Hepatic stellate cell (primary cell): ENCODE measurements at regions not wholly inside any gene's neighbourhood (a gene's known extent, or its start where the extent isn't known, plus 50 kb on each side); places are given as distances from the start of the nearest gene placed in this dataset.

Experiments used
- DNase-seq: peaks from one replicate; pipeline ENCODE4 v3.0.0; 2011; ENCODE audit warnings: low spot score

DNA sequence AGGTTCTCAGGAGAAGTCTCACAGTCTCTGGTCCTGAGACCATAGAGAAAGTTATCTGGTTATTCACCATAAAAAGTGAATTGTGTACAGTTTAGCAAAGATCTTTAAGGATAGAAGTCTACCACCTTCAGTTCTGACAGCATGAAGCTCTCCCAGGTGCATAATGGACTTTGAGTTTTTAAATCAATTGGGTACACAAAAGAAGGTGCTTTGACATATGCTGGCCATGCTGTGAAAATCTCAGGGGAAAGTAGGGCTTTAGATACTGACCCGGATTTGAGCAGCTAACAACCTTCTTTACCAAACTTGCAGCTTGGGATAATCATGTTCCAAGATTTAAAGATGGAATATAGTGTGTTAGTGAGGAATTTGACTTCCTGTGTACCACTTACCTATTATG is 264.2 kb downstream of the ZSWIM6 start:
- no peak for DNase-seq

DNA sequence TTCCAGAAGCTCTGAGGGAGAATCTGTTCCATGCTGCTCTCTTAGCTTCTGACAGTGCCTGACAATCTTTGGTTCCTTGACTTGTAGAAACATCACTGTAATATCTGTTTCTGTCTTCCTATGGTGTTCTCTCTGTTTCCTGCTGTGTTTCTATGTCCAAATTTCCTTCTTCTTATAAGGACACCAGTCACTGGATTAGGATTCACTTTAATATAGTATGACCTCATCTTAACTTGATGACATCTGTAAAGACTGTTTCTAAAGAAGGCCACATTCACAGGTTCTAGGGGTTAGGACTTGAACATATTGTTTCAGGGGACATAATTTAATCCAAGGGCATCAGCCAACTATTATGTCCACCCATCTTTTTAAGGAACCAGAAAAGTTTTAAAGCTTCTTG is 265.6 kb downstream of the ZSWIM6 start:
- no peak for DNase-seq

DNA sequence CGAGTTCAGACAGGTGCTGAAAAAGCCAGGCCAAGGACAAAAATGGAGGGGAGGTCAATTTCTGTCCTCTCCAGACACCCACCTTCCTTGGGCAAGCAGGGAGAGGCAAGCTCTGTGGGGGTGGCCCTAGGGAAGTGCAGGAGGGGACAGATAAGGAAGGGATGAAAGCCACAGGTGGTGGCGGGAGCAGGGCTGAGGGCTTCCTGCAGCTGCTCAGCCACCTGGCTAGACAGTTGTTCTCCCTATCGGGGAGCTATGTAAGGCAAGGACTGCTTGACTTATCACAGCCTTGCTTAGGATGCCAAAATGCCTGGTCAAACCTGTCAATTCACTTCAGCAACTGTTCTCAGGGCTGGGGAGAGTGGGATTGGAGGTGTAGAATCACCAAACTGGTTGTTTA is 266.1 kb downstream of the ZSWIM6 start:
- DNase-seq, result no peak

DNA sequence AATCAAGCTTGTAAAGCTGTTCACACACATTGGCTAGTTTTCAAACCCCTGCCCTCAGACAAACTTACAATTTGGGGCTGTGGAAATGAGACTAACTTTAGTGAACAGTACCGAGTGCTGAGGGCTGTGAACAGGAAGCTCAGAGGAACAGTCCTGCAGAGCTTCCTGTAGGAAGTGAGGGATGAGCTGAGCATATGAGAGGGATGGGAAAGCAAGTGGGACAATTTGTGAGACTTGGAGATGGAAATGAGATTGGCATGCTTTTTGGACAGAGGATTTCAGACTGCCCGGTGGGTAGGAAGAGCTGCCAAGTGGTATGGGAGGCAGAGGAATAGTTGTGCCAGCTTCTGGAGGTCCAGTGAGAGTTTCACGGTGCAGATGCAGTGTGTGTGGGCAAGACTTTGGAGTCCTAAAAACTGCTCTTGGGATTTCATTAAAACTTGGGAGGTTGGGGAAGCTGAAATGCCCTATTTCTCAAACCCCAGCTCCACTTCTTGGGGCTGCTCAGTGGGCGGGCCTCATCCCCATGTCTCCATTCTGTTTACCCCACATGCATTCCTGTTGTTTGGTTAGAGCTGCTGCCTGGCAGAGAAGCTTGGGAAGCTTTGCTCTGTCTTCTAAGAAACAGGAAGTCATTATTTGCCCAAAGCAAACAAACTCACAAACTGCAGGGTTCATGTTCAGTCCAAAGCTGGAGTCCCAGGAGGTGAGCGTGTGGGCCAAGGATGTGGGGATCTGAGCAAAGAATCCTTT is 267.5 kb downstream of the ZSWIM6 start:
- no peak for DNase-seq

DNA sequence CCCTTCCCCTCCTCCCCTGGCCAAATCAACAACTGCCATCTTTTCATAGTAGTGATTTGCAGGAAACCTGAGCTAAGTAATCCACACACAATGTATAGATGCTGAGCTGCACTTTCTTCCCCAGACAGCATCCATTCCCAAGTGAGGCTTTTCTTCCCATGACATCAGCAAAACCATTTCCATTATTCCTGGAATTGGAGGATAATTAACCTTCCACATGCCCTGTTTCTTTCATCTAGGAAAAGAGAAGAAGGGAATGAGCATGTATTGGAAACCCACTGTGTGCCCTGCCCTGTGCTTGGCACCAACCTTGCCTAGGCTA is 268.0 kb downstream of the ZSWIM6 start:
- DNase-seq, result no peak

DNA sequence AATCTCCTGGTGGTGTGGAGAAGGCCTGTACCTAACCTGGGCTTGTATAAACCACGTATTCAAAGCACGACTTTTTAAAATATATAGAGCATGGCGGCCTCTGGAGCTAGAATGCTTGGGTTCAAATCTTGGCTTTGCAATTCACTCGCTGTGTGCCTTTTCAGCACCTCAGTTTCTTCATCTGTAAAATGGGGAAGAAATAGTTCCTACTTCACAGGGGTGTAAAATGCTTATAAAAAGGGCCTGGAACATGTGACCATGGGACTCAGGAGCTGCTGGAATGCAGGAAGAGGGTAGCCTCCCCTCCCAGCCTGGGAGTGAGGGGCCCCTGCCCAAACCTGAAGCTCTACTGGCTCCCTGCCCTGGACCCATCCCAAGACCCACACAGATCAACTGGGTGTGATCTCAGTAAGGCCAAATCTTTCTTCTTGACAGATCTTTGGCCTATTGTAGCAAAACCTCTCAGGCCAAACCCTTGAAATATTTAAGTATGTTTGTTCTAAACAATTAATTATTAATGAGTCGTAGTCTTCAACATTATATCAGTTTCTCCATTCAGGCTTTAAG is 269.0 kb downstream of the ZSWIM6 start:
- DNase-seq, result no peak

DNA sequence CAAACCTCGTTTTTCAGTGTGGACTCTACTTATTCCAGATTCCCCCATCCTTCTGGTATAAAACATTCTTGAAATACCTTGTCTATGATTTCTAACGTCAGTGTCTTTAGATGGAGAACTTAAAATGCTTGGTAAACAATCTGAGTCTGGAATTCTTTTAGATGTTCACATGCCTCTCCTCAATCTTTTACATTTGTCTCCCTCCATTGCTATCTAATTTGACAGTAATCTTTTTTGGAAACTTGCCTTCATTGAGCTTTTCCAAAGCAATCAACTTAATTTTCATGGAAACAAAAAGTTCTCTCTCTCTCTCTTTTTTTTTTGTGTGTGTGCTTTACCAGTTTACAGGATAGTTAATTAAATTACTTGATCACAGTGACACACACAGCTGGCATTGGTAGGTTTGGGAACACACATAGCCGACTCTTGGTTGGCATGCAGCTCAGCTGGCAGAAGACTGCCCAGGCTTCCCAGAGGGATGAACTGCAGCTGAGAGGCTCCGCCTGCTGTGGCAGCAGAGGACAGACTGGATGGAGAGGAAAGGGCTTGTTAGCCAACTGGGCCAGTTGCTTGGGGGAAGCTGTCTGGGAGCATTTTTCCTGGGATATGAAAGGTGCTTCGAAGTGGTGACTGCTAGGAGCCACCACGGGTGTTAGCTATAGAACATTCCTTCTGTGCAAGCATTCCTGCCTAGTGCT is 271.3 kb downstream of the ZSWIM6 start:
- no peak for DNase-seq

DNA sequence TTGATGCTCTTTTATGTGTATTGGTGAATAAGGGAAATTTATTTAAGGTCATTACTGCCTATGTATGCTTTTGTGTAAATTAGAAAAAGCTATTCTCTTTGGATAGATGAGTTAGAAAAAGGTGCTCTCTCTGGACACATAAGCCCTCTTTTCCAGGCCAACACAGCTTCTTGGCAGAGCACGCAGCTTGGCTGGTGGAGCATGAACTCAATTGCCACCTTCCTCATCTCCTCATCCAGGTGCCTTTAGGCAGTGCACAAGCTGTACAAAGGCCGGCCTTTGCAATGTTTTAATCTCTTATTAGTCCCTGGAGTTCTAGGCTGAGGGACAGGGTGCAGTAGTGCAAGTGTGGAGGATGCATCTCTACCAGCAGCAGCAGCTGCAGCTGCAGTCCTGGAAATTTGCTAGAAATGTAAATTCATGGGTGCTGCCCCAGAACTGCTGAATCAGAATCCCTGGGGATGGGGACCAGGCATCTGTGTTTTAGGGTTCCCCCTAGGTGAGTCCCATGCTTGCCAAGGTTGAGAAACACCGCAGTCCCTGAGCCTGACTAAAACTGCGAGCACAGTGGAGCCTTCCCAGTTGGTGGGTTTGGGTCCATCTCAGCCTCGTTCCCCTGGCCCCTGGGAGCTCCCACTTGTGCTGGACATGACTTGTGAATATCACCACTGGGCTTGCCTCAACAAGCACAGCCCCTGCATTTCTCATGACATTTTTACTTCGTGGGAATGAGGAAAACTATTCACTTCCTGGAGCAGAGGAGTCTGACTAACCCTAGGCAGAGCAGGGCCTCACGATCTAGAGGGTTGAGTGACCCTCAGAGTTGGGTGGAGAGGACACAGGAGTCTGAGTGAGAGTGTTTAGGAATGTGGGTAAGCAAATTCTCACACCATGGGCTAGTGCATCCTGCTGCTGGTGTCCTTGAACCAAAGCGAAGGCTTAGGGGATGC is 272.3 kb downstream of the ZSWIM6 start:
- no peak for DNase-seq

DNA sequence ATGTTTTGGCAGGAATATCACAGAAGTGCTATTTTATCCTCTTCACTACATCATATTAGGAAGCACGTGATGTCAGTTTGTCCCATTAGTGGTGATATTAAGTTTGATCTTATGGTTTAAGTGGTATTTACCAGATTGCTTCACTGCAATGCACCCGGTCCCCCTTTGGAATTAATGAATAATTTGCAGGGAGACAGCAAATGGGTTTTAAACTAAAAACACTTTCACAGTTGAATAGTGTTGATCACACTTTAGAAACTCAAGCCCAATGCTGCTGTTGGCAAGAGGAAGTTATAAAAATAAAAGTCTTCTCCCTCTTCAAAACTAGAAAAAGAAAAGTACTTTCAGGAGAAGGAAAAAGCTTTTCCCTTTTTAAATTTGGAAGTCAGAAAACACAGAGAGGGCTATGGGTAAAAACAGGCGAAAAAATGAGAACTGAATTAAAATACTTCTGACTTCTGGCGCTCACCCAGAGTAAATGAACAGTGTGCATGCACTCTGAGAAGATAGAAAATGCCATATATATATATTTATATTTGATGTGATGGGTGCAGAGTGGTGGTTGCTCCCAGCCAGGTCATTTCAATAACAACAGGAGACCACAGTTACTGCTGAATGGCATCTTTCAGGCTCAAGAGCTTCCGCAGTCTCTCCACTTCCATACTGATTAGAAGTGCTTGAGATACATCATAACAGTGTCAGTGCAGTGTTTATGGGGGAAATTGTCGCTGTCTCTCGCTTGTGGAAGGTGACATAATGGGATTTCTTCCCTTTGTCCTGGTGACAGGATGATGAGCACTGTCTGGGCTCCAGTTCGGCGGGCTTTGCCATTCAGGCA is 278.0 kb downstream of the ZSWIM6 start:
- DNase-seq, result no peak

DNA sequence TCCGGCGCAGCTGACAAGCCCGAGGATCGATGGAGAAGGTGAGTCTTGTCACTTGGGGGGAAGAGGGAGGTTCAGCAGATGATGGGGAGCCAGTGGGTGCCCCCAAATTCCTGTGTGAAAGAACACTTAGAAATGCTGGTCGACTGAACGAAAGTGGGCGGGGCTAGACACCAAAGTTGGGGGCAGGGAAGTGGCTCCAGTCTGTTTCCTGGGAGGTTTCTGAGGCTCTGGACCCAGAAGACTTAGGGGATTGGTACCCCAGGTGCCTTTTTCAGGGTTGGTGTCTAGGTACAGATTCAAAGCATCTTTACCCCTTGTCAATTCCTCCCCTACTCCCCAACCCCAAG is 278.6 kb downstream of the ZSWIM6 start:
- no peak for DNase-seq

DNA sequence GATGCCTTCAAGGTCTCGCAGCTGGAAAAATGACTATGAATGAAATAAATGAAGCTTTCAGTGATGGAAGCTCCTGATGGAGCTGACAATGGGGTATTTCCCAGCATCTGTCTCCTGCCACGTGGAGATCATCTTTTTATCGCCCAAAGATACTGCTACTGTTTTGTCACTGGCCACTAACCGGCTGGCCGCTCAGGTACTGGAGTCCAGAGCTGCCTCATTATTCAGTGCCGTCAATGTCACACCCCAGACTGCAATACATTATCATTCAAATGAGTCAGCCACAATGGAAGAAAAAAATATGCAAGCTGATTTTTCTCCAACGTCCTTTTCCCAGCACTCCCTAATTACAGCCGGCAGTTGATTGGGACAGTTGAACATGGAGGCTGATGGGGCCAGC is 280.4 kb downstream of the ZSWIM6 start:
- no peak for DNase-seq

DNA sequence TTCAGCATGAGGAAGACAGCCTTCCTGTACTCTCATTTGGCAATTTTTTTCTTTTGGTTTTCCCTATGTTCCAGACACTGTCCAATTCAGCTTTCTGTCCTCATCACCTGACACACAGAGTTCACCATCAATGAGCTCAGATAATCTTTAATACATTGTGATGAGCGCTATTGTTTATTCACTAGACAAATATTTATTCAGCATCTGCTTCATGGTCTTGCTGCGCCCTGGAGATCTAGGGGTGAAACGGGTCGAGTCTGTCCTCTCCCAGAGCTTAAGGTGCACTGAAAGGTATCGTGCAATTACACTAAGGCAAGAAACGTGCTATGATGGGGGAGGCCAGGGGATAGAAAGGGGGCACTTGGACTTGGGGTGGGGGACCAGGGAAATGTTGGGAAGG is 281.6 kb downstream of the ZSWIM6 start:
- no peak for DNase-seq

DNA sequence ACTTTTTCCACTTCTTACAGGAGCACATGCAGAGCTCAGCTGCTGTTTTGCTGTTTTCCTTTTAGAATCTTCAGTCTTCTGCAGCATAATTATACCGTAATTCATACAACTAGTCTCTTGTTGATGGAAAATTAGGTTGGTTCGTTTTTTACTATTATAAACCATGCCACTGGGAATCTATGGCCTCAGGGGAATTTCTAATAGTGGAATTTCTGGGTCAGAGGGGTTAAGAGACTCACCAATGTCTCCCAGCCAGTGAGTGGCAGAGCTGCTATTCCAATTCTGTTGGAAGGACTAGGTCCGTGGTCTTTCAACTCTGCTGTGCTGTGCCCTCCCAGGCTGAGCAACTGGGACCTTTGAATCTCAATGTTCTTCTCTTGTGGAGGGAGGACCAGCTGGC is 282.5 kb downstream of the ZSWIM6 start:
- no peak for DNase-seq

DNA sequence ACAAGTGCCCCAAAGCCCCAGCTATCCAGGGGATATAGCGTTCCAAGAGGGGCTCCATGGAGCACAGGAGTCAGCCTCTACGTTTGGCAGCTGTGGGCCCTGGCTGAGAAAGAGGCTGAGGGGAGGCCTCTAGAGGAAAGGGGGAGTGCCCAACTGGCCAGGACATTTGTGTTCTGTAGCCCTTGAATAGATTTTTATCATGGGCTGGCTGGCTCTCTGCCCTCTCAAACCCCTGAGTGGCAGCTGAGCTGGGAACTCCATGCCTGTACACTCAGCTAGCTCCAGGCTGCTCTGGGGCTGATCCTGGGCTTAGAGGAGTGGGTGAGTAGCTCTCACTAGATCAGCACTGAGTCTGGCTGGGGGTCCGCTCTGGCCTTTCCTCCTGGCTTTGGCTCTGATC is 285.0 kb downstream of the ZSWIM6 start:
- no peak for DNase-seq

DNA sequence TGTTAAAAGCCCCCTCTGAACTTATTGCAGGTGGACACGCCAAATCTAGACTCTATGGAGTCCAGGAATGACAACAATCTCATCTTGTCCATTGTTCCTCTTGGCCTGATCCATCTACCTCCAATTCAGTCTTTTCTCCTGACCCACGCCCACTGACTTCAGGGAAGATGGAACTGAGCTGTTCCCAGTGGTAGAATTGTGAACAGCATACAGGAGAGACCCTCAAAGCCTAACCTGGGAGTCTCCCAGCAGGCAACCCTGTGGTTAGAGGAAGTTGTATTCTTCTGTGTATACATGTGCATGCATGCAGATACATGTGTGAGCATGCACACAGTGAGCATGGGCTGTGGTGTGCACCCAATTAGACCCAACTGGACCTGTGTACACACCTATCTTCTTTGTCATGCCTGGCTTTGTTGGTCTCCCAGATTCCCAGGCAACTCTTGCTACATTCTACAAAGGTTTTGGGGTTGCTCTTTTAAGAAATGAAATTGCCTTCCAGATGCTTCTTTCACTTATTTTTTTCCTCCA is 286.0 kb downstream of the ZSWIM6 start:
- DNase-seq, result no peak

DNA sequence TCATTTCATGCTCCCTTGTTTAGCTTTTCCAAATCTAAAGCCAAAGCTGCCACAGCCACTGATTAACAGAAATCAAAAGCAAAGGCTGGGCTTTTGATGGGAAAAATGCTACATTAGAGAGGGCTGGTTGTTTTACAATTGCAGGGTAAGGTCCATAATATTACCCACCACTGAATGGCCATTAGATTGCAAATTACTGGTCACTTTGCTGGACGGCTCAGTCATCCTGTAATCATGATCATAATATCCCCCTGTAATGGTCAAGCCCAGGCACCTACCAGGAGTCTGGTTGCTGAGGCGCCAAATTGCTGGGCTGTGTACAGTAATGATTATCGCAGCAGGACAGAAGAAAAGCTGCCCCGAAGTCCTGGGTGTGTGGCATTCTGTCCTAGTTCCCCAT is 286.5 kb downstream of the ZSWIM6 start:
- DNase-seq, result no peak

DNA sequence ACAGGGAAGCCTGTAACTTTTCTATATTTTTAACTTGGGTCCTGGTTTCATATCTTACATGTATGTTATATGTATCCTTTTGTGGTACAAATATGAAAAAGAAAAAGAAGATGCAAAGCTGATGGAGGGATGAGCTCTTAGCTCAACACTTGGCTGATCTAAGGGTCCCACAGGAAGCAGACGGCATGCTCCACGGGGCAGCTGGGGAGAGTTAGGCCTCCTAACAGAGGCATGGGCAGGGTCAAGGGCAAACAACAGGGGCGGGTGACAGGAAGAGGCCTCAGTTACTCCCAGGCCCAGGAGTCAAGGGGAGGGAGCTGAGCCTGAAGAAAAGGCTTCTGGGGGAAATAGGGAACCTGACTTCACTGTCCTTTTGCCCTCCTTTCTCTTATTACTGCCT is 287.2 kb downstream of the ZSWIM6 start:
- no peak for DNase-seq

DNA sequence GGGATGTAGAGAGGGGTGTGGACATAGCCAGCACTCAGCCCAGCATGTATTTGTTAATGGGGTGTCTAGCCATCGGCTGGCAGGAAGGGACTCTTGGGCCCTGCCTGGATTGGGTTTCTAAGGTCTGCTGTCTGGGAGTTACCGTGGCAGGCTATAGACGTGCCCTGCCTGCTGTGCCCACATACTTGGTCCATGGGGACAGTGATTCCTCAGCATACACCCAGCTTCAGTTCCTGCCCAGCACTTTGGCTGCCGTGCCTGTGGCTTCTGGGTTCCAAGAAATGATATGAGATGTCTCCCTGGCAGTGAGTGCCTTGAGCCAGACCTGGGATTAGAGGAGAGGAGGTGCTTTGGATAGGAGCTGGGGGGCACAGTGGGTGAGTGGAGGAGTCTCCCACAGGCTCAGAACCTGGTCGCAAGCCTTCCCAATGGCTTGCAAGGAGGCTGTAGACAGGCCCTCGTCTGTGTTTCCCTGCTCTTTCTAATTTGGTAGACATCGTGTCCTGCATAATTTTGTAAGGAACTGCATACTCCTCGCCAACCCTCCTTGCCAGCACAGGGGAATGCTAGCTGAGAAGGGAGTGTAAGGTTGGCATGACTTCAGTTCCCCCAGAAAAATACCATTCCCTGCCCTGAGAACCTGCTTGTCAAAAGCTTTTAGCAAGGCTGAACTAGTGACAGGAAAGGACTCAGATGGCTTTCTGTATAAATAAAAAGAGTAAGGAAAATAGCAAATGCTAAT is 287.9 kb downstream of the ZSWIM6 start:
- DNase-seq, result no peak

DNA sequence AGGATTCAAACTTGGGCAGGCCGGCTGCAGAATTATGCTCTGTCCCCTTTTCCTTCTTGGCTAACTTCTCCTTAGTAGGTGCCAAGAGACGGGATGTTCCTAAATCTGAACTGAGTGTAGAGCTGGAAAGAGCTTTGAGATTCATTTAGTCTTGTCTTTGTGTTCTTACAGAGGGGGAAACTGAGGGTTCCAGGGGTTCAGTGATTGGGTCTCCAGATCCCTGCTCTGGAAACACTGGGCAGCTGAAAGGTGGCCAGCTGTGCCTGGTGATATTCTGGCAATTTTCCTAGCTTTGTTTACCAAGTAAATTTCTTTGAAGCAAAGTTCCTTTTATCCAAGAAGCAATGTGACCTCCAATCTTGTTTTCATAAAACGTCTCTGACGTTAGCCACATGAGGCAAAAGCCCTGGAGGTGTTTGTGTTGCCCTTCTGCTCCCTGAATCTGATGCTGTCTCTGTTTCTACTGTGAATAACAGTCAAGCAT is 288.7 kb downstream of the ZSWIM6 start:
- DNase-seq, result no peak

DNA sequence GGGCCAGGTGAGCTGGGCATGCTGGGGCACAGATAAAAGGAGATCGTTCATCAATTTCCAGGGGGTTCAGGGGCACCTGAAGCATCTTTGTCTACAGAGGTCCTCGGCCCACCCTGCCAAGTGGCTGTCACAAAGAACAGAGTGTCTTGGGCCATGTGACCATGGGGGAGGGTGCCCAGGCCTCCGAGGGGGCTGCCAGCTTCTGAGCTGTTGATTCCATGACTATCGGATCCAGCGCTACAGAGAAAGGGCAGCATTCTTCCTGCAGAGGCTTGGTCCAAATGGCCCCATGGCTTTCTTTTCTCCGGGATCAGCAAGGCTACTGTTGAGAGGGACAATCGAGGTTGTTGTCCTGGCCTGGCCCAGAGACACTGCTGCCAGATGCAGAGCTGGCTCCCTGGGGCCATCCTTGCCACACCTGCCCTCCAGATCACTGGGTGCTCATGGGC is 289.2 kb downstream of the ZSWIM6 start:
- DNase-seq, result no peak

DNA sequence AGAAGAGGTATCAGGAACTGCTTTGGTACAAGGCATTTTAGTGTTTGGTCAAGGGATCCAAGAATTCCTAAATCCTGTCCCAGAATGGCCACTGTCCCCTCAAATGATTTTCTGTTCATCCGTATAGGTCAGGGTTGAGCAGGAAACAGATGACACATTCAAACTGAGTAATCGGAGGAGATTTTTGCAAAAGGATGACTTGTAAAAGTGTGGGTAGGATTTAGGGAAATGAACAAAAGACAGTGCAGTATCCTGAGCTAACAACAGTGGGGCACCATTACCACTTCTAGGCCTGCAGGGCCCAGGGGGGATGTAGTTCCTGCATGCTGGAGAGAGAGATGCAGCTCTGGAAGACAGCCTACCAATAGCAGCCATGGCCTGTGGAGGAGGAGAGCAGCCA is 290.1 kb downstream of the ZSWIM6 start:
- no peak for DNase-seq
